Hematopoietic multipotent progenitor cell treated with erythropoietin and hydrocortisone succinate and interleukin-3 and kit ligand, for 15 days (in vitro differentiated cells): ENCODE measurements at regions not wholly inside any gene's neighbourhood (a gene's known extent, or its start where the extent isn't known, plus 50 kb on each side); places are given as distances from the start of the nearest gene placed in this dataset.

Experiments used
- DNase-seq: peaks from one replicate; pipeline ENCODE4 v3.0.0-alpha.2; 2015; ENCODE audit warnings: low spot score

GRCh38 chr19:28019901-28020300, 1193.0 kb downstream of the UQCRFS1 start:
- no peak for DNase-seq

GRCh38 chr19:28019371-28019770, 1193.6 kb downstream of the UQCRFS1 start:
- no peak for DNase-seq

DNA sequence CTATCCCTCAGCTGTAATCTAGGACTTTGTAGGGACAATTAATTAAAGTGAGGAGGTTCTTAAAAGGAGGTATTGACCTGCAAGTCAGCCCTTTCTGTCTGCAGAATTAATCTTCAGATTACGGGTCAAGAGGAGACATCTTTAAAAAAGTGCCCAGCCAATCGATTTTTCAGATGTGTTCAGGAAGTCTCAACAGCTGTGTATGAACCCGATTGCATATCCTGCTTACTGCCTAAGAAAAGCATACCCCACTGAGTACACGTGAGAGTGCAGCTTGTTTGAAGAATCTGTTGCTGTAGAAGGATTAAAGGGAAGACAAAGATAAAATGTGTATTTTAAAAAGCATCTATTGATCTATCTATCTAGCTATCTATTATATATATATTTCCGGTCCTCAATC, 1194.5 kb downstream of the UQCRFS1 start:
- DNase-seq: no peak

- no peak for DNase-seq
Observed at GRCh38 chr19:28014615-28015405, 1198.1 kb downstream of the UQCRFS1 start.

DNA sequence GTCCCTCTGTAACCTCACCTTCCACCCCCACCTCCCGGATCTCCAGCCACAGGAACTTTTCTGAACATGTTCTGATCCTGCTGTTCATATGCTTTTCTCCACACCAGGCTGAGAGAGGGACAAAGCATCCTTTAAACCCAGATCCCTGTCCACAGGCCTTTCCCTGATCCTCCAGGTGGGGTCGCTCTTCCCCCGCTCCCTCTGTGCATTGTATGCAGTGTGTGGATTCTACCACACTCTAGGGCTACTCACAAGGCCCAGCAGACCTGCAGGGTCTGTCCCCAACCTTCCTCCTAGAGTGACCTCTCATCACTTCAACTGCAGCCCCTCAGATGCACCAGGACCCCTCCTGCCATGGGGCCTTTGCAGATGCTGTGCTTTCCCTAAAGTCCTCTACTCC, 1200.6 kb downstream of the UQCRFS1 start:
- no peak for DNase-seq

- DNase-seq: no peak
Observed at GRCh38 chr19:28010656-28011055, 1202.3 kb downstream of the UQCRFS1 start.

GRCh38 chr19:28009696-28010095, 1203.3 kb downstream of the UQCRFS1 start:
- DNase-seq: no peak

DNA sequence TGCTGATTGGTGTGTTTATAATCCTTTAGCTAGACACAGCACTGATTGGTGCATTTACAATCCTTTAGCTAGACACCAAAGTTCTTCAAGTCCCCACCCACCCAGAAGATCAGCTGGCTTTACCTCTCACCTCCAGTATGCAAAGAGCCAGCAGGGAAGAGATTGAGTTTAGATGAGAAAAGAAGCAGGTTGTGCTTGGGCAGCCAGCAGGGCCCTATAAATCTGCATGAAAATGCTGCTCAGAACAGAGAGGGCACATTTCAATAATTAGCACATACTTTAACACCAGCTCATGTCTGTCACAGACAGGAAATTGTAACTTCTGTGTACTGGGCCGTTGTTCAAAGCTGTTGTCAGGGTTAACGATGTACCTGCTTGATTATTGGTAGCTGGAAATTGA, 1204.3 kb downstream of the UQCRFS1 start:
- DNase-seq: no peak

GRCh38 chr19:28003543-28003942, 1209.4 kb downstream of the UQCRFS1 start:
- DNase-seq: no peak

DNA sequence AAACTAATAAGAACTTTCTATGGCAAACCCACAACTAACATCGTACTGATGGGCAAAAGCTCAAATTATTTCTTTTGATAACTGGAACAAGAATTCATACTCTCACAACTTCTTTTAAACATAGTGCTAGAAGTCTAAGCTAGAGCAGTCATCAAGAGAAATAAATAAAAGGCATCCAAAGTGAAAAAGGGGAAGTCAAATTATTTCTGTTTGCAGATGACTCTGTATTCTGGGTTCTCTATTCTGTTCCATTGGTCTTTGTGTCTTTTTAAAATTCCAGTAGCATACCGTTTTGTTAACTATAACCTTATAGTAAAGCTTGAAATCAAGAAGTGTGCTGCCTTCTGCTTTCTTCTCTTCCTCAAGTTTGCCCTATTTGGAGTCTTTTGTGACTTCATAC, 1215.9 kb downstream of the UQCRFS1 start:
- DNase-seq: no peak

DNA sequence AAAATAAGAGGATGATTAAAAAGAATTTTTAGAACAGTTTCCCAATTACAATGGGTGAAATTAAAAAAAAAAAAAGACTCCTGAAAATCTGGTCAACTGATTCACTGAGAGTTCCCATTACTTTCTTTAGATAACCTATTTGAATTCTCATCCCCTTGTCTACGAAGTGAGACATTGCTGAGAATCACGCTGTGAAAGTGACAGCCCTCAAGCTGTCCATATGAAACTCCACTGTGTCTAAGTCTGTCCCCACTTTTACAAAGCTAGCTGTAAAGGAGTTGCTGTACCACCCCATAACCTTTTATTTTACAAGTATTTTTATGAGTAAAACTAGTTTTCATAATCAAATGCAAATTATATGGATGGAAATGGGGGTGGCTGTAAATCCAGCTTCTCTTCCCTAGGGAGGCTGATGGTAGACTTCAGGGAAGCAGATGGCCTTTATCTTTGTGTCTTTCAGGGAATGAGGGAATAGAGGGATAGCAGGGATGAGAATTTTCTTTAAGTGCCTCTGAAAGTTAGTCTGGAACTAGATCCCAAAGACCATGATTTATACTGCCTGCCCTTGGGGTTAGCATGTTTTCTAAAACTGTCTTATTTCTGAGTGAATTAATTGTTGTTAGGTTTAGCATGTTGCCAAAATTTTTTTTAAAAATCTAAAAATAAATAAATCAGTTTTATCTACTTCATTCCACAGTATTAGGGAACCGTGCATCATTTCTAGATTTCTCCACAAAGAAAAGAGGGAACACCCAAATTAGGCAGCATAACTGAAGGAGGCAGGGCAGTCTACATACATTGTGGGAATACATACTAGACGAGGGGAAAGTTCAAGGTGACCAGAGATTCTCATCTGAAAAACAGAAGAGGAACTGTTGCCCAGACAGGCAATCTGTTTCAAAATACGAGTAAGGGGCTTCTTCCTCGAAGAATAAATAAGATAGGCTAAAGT, 1219.1 kb downstream of the UQCRFS1 start:
- DNase-seq: no peak

GRCh38 chr19:27986299-27986698, 1226.7 kb downstream of the UQCRFS1 start:
- DNase-seq: no peak

DNA sequence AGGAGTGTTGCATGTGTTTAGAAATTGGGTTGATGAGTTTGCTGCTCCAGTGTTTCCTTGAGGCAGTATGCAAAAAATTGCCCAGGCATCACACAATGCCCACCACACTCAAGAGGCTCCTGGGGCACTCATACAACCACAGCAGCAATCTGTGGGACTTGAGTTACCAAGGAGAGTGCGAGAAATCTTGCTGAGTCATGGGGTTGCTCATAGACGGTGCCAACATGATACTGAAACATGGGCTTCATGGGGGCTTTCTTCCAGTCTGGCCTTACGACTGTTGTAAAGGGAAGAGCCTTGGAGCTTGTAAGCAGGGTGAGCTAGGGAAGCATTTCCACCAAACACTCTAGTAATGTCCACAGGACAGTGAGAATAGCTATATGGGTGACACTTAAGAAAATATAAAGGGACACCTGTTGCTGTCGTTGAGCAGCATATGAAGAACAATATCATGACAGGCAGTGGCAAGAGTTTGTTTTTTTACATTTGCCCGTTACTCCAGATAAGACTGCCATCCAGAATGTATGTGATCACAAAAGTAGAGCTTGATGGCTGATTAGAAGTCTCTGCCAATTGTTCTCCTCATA, 1237.4 kb downstream of the UQCRFS1 start:
- no peak for DNase-seq

GRCh38 chr19:27974082-27974513, 1238.9 kb downstream of the UQCRFS1 start:
- no peak for DNase-seq

GRCh38 chr19:27972291-27973040, 1240.5 kb downstream of the UQCRFS1 start:
- no peak for DNase-seq

DNA sequence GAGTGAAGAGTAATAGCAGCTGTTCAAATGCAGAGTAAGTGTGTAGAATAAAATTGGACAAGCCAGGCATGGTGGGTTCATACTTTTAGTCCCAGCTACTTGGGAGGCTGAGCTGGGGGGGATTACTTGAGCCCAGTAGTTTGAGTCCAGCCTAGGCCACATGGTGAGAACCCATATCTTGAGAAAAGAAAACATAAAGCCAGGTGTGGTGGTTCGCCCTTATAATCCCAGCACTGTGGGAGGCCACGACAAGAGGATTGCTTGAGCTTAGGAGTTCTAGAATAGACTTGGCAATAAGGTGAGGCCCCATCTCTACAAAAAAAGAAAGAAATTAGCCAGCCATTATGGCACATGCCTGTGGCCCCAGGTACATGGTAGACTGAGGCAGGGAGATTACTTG, 1241.1 kb downstream of the UQCRFS1 start:
- DNase-seq: no peak

DNA sequence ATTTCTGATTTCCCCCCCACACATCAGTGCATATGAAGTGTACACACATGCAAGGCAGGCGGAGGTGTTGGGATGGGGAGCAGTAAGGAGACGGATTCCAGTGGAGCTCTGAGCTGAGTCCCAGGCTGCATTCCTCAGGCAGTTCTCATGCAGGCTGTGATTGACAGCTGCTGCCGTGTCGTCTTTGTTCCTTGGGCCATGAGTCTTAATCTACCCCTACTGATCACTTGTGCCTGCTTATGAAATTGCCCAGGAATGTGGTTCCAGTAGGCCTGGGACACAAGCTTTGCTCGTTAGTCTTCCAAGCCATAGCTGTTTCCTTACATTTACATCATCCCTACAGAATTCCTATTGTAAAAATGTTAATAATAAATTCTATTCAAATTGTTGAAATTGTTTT, 1241.9 kb downstream of the UQCRFS1 start:
- no peak for DNase-seq

GRCh38 chr19:27966390-27966816, 1246.5 kb downstream of the UQCRFS1 start:
- no peak for DNase-seq

GRCh38 chr19:27964185-27964584, 1248.8 kb downstream of the UQCRFS1 start:
- no peak for DNase-seq

GRCh38 chr19:27962264-27962663, 1250.7 kb downstream of the UQCRFS1 start:
- no peak for DNase-seq

DNA sequence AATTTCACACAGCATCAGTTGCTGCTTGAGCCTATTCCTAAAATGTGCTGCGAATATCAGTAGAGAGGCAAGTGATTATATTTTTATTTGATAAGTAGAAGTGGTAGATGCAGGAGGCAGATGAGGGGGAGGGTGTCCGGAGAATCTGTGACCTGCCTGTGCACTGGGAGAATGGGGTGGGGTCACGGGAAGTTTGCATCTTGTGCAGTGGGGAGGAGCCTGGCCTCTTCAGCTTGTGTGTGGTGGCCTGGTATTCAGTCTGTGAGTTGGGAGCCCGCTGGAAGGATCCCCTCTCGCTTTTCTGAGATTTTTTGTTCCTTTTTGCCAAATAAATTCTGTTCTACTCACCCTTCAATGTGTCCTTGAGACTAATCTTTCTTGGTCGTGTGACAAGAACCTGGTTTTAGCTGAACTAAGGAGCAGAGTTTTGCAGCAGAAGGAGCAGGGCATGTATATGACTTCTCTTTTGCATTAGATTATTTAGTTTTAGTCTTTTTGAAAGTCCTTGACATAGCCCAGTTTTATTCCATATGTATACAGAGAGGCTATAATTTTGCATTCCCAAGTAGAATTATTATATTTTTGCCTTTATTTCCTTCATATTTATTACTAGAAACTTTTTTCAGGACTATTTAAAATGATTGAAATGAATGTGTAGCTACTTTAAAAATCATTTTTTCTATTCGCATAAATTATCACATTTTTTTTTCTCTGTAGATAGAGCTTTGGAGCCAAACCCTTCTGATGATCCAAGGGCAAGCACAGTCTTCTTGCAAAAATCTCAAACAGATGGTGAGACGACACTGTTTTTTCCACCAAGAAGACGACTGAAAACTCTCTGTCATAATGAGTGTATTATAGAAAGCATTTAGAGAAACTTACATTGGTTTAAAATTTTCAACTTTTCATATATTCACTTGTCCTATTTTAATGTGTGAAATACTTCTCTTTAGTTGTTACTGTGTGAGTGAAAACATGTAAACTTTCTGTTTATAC, 1257.2 kb downstream of the UQCRFS1 start:
- no peak for DNase-seq
